ENCODE measurements at regions not wholly inside any gene's neighbourhood (a gene's known extent, or its start where the extent isn't known, plus 50 kb on each side); places are given as distances from the start of the nearest gene placed in this dataset.

DNA sequence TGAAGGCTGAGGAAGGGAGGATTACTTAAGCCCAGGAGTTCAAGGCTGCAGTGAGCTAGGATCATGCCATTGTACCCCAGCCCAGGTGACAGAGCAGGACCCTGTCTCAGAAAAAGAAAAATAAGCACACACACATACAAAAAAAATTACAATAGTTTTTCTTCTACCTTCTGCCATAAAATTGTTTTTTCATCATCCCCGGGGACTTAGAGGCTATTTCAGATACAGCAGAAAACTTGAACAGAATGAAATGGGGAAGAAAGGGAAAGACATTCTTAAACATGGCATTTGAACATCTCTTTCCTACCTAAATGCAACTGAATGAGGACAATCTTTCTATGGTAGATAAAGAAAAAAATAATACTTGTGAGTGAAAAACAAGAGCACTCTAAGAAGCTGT, 109.1 kb downstream of the KCTD12 start:
- in situ Hi-C loops (cut with MboI; ENCODE audit: low sequenced_read_pairs): no loop called here
- peaks cover 2% of the 10 kb centered on the region; the same call in 1 of the 2 replicates for H3K4me1 ChIP-seq
- H3K9me3 ChIP-seq: no peaks in the 10 kb centered on the region
- H3K27me3 ChIP-seq (ENCODE audit: low read depth): no peaks in the 10 kb centered on the region
- no peak for DNase-seq (ENCODE audit: low spot score in 2 of 2)
- H3K4me3 ChIP-seq: no peak overlapping the region
- H3K36me3 ChIP-seq (replicated peaks): no peaks in the 10 kb centered on the region

DNA sequence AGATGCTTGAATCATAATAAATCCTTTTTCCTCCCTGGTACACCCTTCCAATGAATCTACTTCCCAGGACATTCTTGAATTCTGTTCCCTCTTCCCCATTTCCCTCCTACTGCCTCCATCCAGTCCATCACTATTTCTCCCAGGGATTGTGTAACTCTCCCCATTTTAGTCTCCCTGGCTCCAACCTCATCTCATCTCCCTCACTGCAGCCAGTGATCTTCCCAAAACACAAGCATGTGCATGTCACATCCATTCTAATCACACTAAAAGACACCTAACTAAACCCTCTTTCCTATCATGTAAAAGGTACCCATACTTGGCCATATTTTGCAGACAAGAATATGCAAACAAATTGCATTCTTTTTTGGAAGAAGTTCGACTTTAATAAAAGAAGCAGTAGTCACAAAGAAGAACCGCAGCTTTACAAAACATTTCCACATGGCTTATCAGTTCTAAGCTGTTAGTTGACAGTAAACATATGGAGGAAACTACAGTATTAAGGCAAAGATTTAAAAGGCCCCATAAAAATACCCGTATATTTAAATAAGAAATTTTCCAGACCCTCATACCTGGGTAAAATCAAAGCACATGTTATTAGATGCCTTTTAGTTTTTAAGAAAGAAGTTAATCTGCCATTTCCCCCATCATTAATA, 111.0 kb downstream of the KCTD12 start:
- Histone ChIP-seq H3K4me1 (peaks cover 2% of the 10 kb centered on the region; the same call in 1 of the 2 replicates), H3K9me3 (no peaks in the 10 kb centered on the region), H3K36me3 (replicated peaks) (no peaks in the 10 kb centered on the region), H3K4me3 (no peak overlapping the region), H3K27me3 (ENCODE audit: low read depth) (no peaks in the 10 kb centered on the region)
- DNase-seq (ENCODE audit: low spot score in 2 of 2): no peak
- in situ Hi-C loops (cut with MboI; ENCODE audit: low sequenced_read_pairs): no loop called here

DNA sequence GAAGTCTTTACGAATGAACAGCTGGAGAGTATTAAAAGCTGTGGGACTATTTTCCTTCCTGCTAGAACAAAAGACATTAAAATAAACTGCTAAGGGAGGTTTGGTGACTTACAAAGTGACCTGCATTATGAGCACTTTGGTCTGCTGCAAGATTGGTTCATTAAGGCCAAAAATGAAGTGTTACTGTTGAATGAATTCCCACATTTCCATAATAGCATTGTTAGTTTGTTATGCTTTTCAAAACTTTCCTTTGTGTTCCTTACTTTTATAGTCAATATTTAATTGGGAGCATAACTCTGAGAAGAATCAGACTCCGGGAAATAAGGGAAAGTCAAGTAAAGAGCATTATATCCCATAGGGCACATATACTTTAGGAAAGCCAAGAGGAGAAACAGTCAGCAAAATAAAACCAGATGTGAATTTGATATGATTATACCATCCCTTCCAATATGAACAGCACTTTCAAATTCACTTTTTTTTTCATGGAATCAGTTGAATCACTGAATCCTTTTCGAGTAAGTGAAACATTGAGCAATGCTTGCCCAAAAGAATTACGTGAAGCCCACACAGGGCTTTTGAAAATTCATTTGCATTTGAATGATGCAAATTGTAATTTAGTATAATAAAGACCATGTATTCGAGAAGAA, 112.6 kb downstream of the KCTD12 start:
- no peaks in the 10 kb centered on the region for H3K9me3 ChIP-seq
- in situ Hi-C loops (cut with MboI; ENCODE audit: low sequenced_read_pairs): no loop called here
- DNase-seq (ENCODE audit: low spot score in 2 of 2): peak in 1 of 2 experiments; percentile 51
- H3K4me1 ChIP-seq: peaks cover 2% of the 10 kb centered on the region; the same call in 1 of the 2 replicates
- H3K4me3 ChIP-seq: no peak overlapping the region
- H3K36me3 ChIP-seq (replicated peaks): no peaks in the 10 kb centered on the region
- H3K27me3 ChIP-seq (ENCODE audit: low read depth): no peaks in the 10 kb centered on the region; the same call in 1 of the 2 replicates

DNA sequence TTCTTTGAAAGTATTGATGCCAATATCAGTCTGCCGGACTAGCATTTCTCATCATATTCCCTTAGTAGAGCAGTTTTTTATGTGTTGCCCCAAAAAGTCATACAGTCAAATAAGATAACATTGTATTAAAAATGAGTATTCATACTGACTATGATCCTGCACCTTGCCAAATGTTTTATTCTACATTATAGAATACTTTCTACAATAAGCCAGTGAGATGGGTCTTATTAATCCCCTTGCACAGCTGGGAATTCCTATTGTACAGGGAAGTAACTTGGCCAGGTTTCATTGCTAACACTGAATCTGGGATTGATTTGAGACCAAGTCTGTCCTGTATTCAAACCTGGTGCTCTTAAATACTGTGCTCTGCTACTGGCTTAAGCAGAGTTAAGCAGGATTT, 114.0 kb downstream of the KCTD12 start:
- H3K4me1 ChIP-seq: peaks cover 2% of the 10 kb centered on the region; the same call in 1 of the 2 replicates
- H3K9me3 ChIP-seq: no peaks in the 10 kb centered on the region
- H3K27me3 ChIP-seq (ENCODE audit: low read depth): no peaks in the 10 kb centered on the region; the same call in 1 of the 2 replicates
- no peak for DNase-seq (ENCODE audit: low spot score in 2 of 2)
- H3K36me3 ChIP-seq (replicated peaks): no peaks in the 10 kb centered on the region
- H3K4me3 ChIP-seq: no peak overlapping the region
- in situ Hi-C loops (cut with MboI; ENCODE audit: low sequenced_read_pairs): no loop called here

DNA sequence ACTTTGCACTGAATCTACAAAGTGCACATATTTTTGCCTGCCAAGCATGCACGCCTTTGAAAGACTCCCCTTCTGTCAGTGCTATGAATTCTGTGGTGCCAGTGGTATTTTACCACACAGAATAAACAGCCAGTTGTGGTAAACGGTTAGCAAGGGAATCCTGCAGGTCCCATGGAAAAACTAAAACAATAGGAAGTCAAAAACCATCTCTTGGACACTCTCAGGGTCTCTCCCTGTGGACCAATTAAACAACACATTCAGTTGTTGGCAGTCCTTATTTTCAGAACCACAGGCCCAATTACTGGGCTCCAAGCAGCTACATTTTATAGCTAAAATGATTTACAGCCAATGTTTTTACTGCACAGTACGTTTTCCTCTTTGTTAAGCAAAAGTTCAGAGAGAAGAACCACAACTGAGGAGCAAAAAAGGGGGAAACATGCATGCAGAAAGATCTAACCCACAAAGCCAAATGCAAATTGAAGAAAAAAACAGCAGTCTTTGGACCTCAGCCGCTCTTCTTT, 116.9 kb downstream of the KCTD12 start:
- no peaks in the 10 kb centered on the region for H3K9me3 ChIP-seq
- no peak overlapping the region for H3K4me3 ChIP-seq
- H3K27me3 ChIP-seq (ENCODE audit: low read depth): no peaks in the 10 kb centered on the region; the same call in 1 of the 2 replicates
- H3K4me1 ChIP-seq: peaks cover 2% of the 10 kb centered on the region; the same call in 1 of the 2 replicates
- DNase-seq (ENCODE audit: low spot score in 2 of 2): no peak
- no peaks in the 10 kb centered on the region for H3K36me3 ChIP-seq (replicated peaks)
- in situ Hi-C loops (cut with MboI; ENCODE audit: low sequenced_read_pairs): no loop called here

DNA sequence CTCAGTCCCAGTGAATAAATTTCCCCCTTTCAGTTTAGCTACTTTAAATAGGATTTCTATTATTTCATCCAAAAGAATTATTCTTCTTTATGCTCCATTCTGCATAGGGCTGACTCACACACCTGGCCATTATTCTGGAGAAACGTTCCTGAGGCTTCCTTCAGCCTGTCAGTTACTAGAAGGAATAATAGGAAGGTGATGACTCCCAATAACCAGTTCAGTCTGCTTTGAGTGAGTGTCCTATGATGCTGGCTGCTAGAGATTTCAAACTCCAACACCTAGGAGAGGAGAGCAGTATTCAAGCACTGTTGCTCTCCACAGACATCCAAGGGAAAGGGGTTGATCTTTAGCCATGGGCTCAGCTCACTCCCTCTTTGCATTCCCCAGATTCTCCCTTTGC, 117.8 kb downstream of the KCTD12 start:
- in situ Hi-C loops (cut with MboI; ENCODE audit: low sequenced_read_pairs): no loop called here

DNA sequence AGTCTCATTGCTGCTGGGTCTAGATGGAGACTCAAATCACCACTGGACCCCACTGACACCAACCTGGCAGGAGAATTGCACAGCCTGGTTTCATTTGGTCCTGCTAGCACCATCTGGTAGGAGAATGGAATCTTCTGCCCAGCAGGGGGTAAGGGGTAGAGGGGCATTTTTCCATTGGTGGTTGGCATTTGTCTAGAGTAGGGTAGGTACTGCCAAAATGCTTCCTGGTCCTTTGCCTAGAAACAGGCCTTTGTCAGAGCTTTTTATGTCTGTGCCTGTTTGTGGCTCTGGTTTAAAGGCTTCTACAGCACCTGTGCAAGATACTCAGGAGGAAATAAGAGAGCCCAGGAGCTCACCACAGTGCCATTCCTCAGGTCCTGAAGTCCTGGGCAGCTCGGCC, 121.3 kb downstream of the KCTD12 start:
- no peak for DNase-seq (ENCODE audit: low spot score in 2 of 2)
- no peaks in the 10 kb centered on the region for H3K36me3 ChIP-seq (replicated peaks)
- H3K4me3 ChIP-seq: no peak overlapping the region
- no peaks in the 10 kb centered on the region; the same call in none of the 2 replicates for H3K27me3 ChIP-seq (ENCODE audit: low read depth)
- H3K4me1 ChIP-seq: no peaks in the 10 kb centered on the region
- no peaks in the 10 kb centered on the region for H3K9me3 ChIP-seq
- in situ Hi-C loops (cut with MboI; ENCODE audit: low sequenced_read_pairs): no loop called here

More for the DNA sequence above, 117.8 kb downstream of the KCTD12 start:
- Histone ChIP-seq H3K36me3 (replicated peaks) (no peaks in the 10 kb centered on the region), H3K27me3 (ENCODE audit: low read depth) (no peaks in the 10 kb centered on the region; the same call in none of the 2 replicates), H3K4me1 (peaks cover 2% of the 10 kb centered on the region; the same call in 1 of the 2 replicates), H3K9me3 (no peaks in the 10 kb centered on the region), H3K4me3 (no peak overlapping the region)
- no peak for DNase-seq (ENCODE audit: low spot score in 2 of 2)

DNA sequence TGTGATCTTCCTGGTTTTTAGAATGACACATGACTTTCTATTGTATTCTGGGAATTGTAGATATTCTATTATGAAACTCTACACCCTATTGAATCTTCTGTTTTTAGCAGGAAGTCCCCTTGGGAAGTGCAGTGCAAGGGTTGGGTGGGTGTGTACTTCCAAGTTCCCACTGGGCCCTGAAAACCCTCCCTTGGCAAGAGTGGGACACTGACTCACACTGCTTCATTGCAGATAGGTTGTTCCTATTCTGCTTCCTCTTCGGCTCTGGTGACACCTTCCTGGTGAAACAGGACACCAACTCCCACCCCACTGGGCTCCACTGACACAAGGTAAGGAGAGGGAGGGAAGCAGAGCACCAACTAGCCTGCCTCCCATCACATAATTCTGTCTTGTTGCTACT, 121.8 kb downstream of the KCTD12 start:
- Histone ChIP-seq H3K27me3 (ENCODE audit: low read depth) (no peaks in the 10 kb centered on the region; the same call in none of the 2 replicates), H3K4me1 (no peaks in the 10 kb centered on the region), H3K36me3 (replicated peaks) (no peaks in the 10 kb centered on the region), H3K4me3 (no peak overlapping the region), H3K9me3 (no peaks in the 10 kb centered on the region)
- in situ Hi-C loops (cut with MboI; ENCODE audit: low sequenced_read_pairs): no loop called here
- DNase-seq (ENCODE audit: low spot score in 2 of 2): no peak

DNA sequence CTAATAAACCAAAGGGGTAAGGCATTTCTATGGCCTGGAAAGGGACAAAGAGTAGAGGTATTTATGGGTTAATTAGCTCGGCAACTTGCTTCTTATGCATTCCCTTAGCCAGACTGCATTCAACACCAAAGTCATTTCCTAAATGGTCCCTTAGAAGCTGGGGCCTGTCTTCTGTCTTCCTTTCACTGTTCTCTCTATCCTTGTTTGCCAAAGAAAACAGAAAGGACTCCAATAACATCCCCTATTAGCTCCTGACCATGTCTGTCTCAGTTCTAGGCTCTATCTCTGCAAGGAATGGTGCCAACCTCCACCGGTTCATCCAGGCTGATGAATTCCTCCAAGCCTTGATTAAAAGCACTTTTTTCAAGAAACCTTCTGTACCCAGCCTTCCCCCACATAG, 123.5 kb downstream of the KCTD12 start:
- Histone ChIP-seq H3K4me3 (no peak overlapping the region), H3K4me1 (no peaks in the 10 kb centered on the region), H3K27me3 (ENCODE audit: low read depth) (no peaks in the 10 kb centered on the region; the same call in 1 of the 2 replicates), H3K36me3 (replicated peaks) (no peaks in the 10 kb centered on the region), H3K9me3 (no peaks in the 10 kb centered on the region)
- in situ Hi-C loops (cut with MboI; ENCODE audit: low sequenced_read_pairs): no loop called here
- no peak for DNase-seq (ENCODE audit: low spot score in 2 of 2)

DNA sequence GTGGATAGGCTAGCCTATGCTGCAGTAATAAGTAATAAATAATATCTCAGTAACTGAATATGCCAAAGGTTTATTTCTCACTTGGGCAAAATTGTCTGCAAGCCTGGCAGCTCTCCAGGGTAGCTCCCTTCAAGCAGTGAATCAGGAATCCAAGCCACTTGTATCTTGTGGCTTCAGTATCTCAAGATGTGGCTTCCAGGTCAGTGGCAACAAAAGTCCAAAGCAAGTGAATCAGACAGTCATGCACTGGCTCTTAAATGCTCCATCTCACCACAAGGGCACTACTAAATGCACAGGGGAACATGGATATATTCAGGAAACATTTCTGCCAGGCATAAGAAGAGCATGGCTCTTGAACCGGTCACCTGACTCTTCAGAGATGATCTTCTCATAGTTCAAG, 126.3 kb downstream of the KCTD12 start:
- DNase-seq (ENCODE audit: low spot score in 2 of 2): no peak
- H3K27me3 ChIP-seq (ENCODE audit: low read depth): no peaks in the 10 kb centered on the region; the same call in 1 of the 2 replicates
- no peak overlapping the region for H3K4me3 ChIP-seq
- no peaks in the 10 kb centered on the region for H3K36me3 ChIP-seq (replicated peaks)
- no peaks in the 10 kb centered on the region for H3K4me1 ChIP-seq
- H3K9me3 ChIP-seq: no peaks in the 10 kb centered on the region
- in situ Hi-C loops (cut with MboI; ENCODE audit: low sequenced_read_pairs): no loop called here

DNA sequence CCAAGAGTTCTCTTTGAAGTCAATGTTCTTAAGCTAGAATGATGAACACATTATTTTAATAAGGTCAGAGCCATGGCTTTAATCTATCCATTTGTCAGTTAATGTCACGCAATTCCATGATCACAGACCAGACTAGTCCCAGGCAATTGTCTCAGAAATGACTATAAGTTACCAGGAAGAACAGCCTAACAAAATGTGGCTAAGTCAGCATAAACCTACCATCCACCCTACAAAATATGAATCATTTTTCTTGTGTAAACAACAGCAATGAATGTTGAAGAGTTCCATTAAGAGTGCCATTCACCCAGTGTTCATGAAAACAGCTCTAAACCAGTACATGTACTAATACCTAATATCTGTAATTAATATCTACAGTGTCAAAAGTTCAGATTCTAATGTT, 127.5 kb downstream of the KCTD12 start:
- in situ Hi-C loops (cut with MboI; ENCODE audit: low sequenced_read_pairs): no loop called here
- no peak for DNase-seq (ENCODE audit: low spot score in 2 of 2)
- Histone ChIP-seq H3K4me1 (no peaks in the 10 kb centered on the region), H3K9me3 (no peaks in the 10 kb centered on the region), H3K36me3 (replicated peaks) (no peaks in the 10 kb centered on the region), H3K4me3 (no peak overlapping the region), H3K27me3 (ENCODE audit: low read depth) (no peaks in the 10 kb centered on the region; the same call in 1 of the 2 replicates)

DNA sequence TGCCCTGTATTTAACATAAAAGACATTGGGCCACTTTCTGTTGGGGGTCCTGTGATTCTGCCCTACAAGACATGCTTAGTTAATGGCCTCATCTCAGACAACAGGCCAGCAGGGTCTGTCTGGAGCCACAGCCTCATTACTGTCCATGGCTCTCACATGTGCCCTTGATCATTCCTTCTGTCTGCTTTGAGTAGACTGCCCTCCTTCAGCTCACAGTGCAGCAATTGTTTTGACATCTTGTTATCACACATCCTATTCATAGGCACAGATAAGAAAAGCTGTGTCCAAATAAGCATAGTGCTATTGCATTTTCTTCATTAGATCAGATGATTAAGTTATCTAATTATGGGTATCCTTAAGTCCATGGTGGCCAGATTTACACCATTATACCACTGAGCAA, 127.9 kb downstream of the KCTD12 start:
- Histone ChIP-seq H3K27me3 (ENCODE audit: low read depth) (no peaks in the 10 kb centered on the region; the same call in 1 of the 2 replicates), H3K4me1 (no peaks in the 10 kb centered on the region), H3K9me3 (no peaks in the 10 kb centered on the region), H3K36me3 (replicated peaks) (no peaks in the 10 kb centered on the region), H3K4me3 (no peak overlapping the region)
- in situ Hi-C loops (cut with MboI; ENCODE audit: low sequenced_read_pairs): no loop called here
- DNase-seq (ENCODE audit: low spot score in 2 of 2): no peak

DNA sequence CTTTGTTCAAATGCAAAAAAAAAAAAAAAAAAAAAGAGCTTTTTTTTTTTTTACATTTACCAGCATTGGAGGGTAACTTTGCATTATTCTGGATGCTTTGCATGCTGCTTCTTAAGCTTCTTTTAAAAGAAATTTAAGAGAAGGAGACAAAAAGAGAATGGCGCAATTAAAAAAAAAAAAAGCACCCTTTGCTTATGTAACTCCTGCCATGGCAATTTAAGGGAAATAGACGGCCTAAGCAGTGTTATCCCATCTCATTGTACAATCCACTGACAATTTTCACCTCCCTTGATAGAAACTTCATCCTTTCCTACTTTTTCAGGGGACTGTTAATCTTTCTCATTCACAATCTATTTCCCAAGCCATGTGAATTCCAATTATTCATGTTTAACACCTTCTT, 129.8 kb downstream of the KCTD12 start:
- no peaks in the 10 kb centered on the region; the same call in 1 of the 2 replicates for H3K27me3 ChIP-seq (ENCODE audit: low read depth)
- no peaks in the 10 kb centered on the region for H3K4me1 ChIP-seq
- H3K9me3 ChIP-seq: no peaks in the 10 kb centered on the region
- DNase-seq (ENCODE audit: low spot score in 2 of 2): no peak
- H3K4me3 ChIP-seq: no peak overlapping the region
- in situ Hi-C loops (cut with MboI; ENCODE audit: low sequenced_read_pairs): no loop called here
- H3K36me3 ChIP-seq (replicated peaks): no peaks in the 10 kb centered on the region

DNA sequence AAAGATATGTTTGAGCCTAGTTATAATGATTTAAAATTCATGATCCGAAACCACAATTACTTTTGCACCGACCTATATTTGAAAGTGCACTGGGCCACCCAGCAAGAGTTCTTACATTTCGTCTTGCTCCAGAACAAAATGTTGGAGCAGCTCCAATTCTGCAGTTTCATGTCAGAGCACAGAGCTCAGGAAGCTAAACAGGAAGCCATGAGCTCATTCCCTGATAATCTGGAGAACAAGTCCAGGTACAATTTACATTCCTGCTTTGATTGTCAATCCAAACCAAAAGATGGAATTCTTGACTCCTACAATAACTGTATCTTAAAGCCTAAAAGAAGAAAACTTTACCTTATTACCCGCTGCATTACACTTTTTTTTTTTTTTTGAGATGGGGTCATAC, 131.8 kb downstream of the KCTD12 start:
- no peaks in the 10 kb centered on the region for H3K9me3 ChIP-seq
- no peaks in the 10 kb centered on the region for H3K4me1 ChIP-seq
- in situ Hi-C loops (cut with MboI; ENCODE audit: low sequenced_read_pairs): no loop called here
- H3K4me3 ChIP-seq: no peak overlapping the region
- H3K36me3 ChIP-seq (replicated peaks): no peaks in the 10 kb centered on the region
- DNase-seq (ENCODE audit: low spot score in 2 of 2): no peak
- no peaks in the 10 kb centered on the region for H3K27me3 ChIP-seq (ENCODE audit: low read depth)

All from HAP-1 (cell line).